T-cell (primary cell): ENCODE measurements at regions not wholly inside any gene's neighbourhood (a gene's known extent, or its start where the extent isn't known, plus 50 kb on each side); places are given as distances from the start of the nearest gene placed in this dataset.

Experiments used
- ATAC-seq, 4 experiments: fragments of 200-7000 bp in 3 of 4; fragments of 150-1000 bp in 1 of 4; cut with Tn5 transposase; replicated peaks in 1 of 4; 1 replicate in 3 of 4; 2 replicates in 1 of 4; pipeline ENCODE4 v1.10.0; 2021; ENCODE audit warnings: moderate library complexity in 3 of 4, mild to moderate bottlenecking in 2 of 4, moderate number of reproducible peaks in 1 of 4
- CTCF ChIA-PET, 2 donors: fragments of 300-600 bp; sonication (Branson Sonifier 250); formaldehyde crosslinking; loops; one replicate each; lab custom pipeline; 2022; ENCODE audit warnings: antibody characterized with exemption in 2 of 2; lab: Charles Lee
- POLR2A ChIA-PET, 2 donors: fragments of 300-600 bp; sonication (Branson Sonifier 250); formaldehyde crosslinking; loops; one replicate each; lab custom pipeline; 2022; ENCODE audit warnings: antibody characterized with exemption in 2 of 2; lab: Charles Lee
- DNase-seq, 35 experiments: peaks; one replicate each; pipeline versions ENCODE4 v3.0.0 to v3.0.0-alpha.2; 2013 to 2023
- H3K27ac ChIP-seq: one replicate; pipeline ENCODE4 v1.5.1; 2013; ENCODE audit warnings: low read length
- H3K27me3 ChIP-seq, 2 experiments: replicated peaks in 1 of 2; 1 replicate in 1 of 2; 2 replicates in 1 of 2; pipeline versions ENCODE4 v1.6.1 to v1.7.0; 2013; ENCODE audit warnings: low read length in 1 of 2, mixed read lengths in 1 of 2; ENCODE audit not compliant: control insufficient read depth in 2 of 2, insufficient read depth in 2 of 2; ENCODE audit errors: extremely low read depth in 1 of 2
- H3K36me3 ChIP-seq, 2 donors: 1 replicate in 1 of 2; 2 replicates in 1 of 2; pipeline versions ENCODE4 v1.6.1 to v1.7.0; 2013; ENCODE audit warnings: low read length in 1 of 2; ENCODE audit not compliant: control insufficient read depth in 2 of 2, insufficient read depth in 1 of 2; ENCODE audit errors: extremely low read depth in 1 of 2
- H3K4me1 ChIP-seq, 2 experiments: 1 replicate in 1 of 2; 2 replicates in 1 of 2; pipeline versions ENCODE4 v1.6.1 to v1.7.0; 2013; ENCODE audit warnings: low read length in 2 of 2, mixed read lengths in 1 of 2; ENCODE audit not compliant: insufficient read depth in 2 of 2, control insufficient read depth in 1 of 2; ENCODE audit errors: extremely low read depth in 1 of 2
- H3K4me3 ChIP-seq, 2 donors: 1 replicate in 1 of 2; 2 replicates in 1 of 2; pipeline versions ENCODE4 v1.5.1 to v1.7.0; 2013; ENCODE audit warnings: mild to moderate bottlenecking in 2 of 2, low read length in 1 of 2, moderate library complexity in 1 of 2; ENCODE audit not compliant: control insufficient read depth in 1 of 2; ENCODE audit errors: extremely low read depth in 1 of 2
- H3K9me3 ChIP-seq: 2 replicates; pipeline ENCODE4 v1.7.0; 2013
- H3K27ac Mint-ChIP-seq, 2 donors: one replicate each; pipeline ENCODE4 v1.8.0; 2020 to 2021; ENCODE audit warnings: mild to moderate bottlenecking in 2 of 2, mixed read lengths in 2 of 2
- H3K27me3 Mint-ChIP-seq, 2 donors: one replicate each; pipeline ENCODE4 v1.8.0; 2021 to 2022; ENCODE audit warnings: mixed read lengths in 2 of 2
- H3K36me3 Mint-ChIP-seq: one replicate; pipeline ENCODE4 v1.8.0; 2021; ENCODE audit warnings: mixed read lengths
- H3K4me1 Mint-ChIP-seq, 3 donors: one replicate each; pipeline ENCODE4 v1.8.0; 2020 to 2022; ENCODE audit warnings: mixed read lengths in 3 of 3, mild to moderate bottlenecking in 1 of 3
- H3K4me3 Mint-ChIP-seq, 3 donors: one replicate each; pipeline ENCODE4 v1.8.0; 2020 to 2022; ENCODE audit warnings: mild to moderate bottlenecking in 3 of 3, mixed read lengths in 3 of 3, moderate library complexity in 3 of 3
- H3K9me3 Mint-ChIP-seq, 3 donors: one replicate each; pipeline ENCODE4 v1.8.0; 2020 to 2022; ENCODE audit warnings: mixed read lengths in 3 of 3
- WGBS: methylation state at CpG from one replicate; pipeline ENCODE4 v1.1.5; 2013; ENCODE audit warnings: missing lambda C conversion rate; ENCODE audit not compliant: insufficient coverage; 5-methylcytosine and 5-hydroxymethylcytosine counted together

- Histone ChIP-seq H3K9me3 (no peaks in the 10 kb centered on the region), H3K4me1 (no peaks in the 10 kb centered on the region), H3K27me3 (no peaks in the 10 kb centered on the region), H3K4me3 (no peak overlapping the region), H3K27ac (no peak overlapping the region), H3K36me3 (no peaks in the 10 kb centered on the region)
- no peaks in the 10 kb centered on the region for H3K36me3 Mint-ChIP-seq
- no peak overlapping the region for H3K4me3 Mint-ChIP-seq
- H3K27ac Mint-ChIP-seq: no peak overlapping the region
- ATAC-seq (no peak), DNase-seq (no peak)
- ChIA-PET CTCF (no interaction called here), POLR2A (no interaction called here)
- WGBS: no CpG with 5 or more reads among the region's 4 CpGs
- H3K27me3 Mint-ChIP-seq: peaks cover 0 to 8% of the 10 kb centered on the region in 2 donors
- H3K4me1 Mint-ChIP-seq: no peaks in the 10 kb centered on the region
- peaks cover 0 to 4% (median 2%) of the 10 kb centered on the region in 3 donors for H3K9me3 Mint-ChIP-seq
Measured at GRCh38 chr6:90997076-90997475, 410.2 kb upstream of the MAP3K7 start.

- WGBS: 65% methylated on average over 2 of the region's 3 CpGs
- no peaks in the 10 kb centered on the region for H3K36me3 ChIP-seq
- no peak overlapping the region for H3K27ac ChIP-seq
- Mint-ChIP-seq H3K4me1 (no peaks in the 10 kb centered on the region), H3K4me3 (no peak overlapping the region), H3K27me3 (peaks cover 0 to 5% of the 10 kb centered on the region in 2 donors), H3K36me3 (no peaks in the 10 kb centered on the region), H3K9me3 (peaks cover 0 to 2% (median 0%) of the 10 kb centered on the region in 3 donors), H3K27ac (no peak overlapping the region)
- no peaks in the 10 kb centered on the region for H3K27me3 ChIP-seq
- ChIA-PET POLR2A (no interaction called here), CTCF (no interaction called here)
- ATAC-seq (no peak), DNase-seq (no peak)
- H3K4me1 ChIP-seq: no peaks in the 10 kb centered on the region
- H3K9me3 ChIP-seq: no peaks in the 10 kb centered on the region
- H3K4me3 ChIP-seq: no peak overlapping the region
Measured at GRCh38 chr6:90993770-90994169, 406.9 kb upstream of the MAP3K7 start.

- ChIA-PET CTCF (no interaction called here), POLR2A (no interaction called here)
- Histone ChIP-seq H3K27ac (no peak overlapping the region), H3K4me1 (no peaks in the 10 kb centered on the region), H3K9me3 (no peaks in the 10 kb centered on the region), H3K4me3 (no peak overlapping the region), H3K36me3 (no peaks in the 10 kb centered on the region), H3K27me3 (no peaks in the 10 kb centered on the region)
- H3K27me3 Mint-ChIP-seq: no peaks in the 10 kb centered on the region
- H3K9me3 Mint-ChIP-seq: no peaks in the 10 kb centered on the region
- no peaks in the 10 kb centered on the region for H3K4me1 Mint-ChIP-seq
- no peak overlapping the region for H3K4me3 Mint-ChIP-seq
- WGBS: no CpG with 5 or more reads among the region's 5 CpGs
- no peak for DNase-seq
- no peak overlapping the region for H3K27ac Mint-ChIP-seq
- no peaks in the 10 kb centered on the region for H3K36me3 Mint-ChIP-seq
- no peak for ATAC-seq
Measured at GRCh38 chr6:90989763-90990162, 402.9 kb upstream of the MAP3K7 start.

GRCh38 chr6:90984066-90984465, 397.2 kb upstream of the MAP3K7 start:
- Histone ChIP-seq H3K27me3 (no peaks in the 10 kb centered on the region), H3K4me1 (no peaks in the 10 kb centered on the region), H3K4me3 (no peak overlapping the region), H3K9me3 (no peaks in the 10 kb centered on the region), H3K27ac (no peak overlapping the region), H3K36me3 (no peaks in the 10 kb centered on the region)
- ATAC-seq: no peak
- Mint-ChIP-seq H3K27me3 (peaks cover 1 to 8% of the 10 kb centered on the region in 2 donors), H3K4me1 (no peaks in the 10 kb centered on the region), H3K4me3 (no peak overlapping the region), H3K9me3 (no peaks in the 10 kb centered on the region), H3K36me3 (no peaks in the 10 kb centered on the region), H3K27ac (no peak overlapping the region)
- CTCF ChIA-PET: no interaction called here
- POLR2A ChIA-PET: no interaction called here
- 71% methylated on average over 1 of the region's 3 CpGs for WGBS
- DNase-seq: no peak

GRCh38 chr6:90983462-90983861, 396.6 kb upstream of the MAP3K7 start:
- Histone ChIP-seq H3K27me3 (no peaks in the 10 kb centered on the region), H3K4me3 (no peak overlapping the region), H3K9me3 (no peaks in the 10 kb centered on the region), H3K4me1 (no peaks in the 10 kb centered on the region), H3K27ac (no peak overlapping the region), H3K36me3 (no peaks in the 10 kb centered on the region)
- no peak overlapping the region for H3K4me3 Mint-ChIP-seq
- DNase-seq (no peak), ATAC-seq (no peak)
- ChIA-PET CTCF (no interaction called here), POLR2A (no interaction called here)
- no peaks in the 10 kb centered on the region for H3K36me3 Mint-ChIP-seq
- WGBS: 62% methylated on average over 3 of the region's 4 CpGs
- no peaks in the 10 kb centered on the region for H3K4me1 Mint-ChIP-seq
- H3K27ac Mint-ChIP-seq: no peak overlapping the region
- H3K9me3 Mint-ChIP-seq: no peaks in the 10 kb centered on the region
- H3K27me3 Mint-ChIP-seq: peaks cover 1 to 8% of the 10 kb centered on the region in 2 donors

- POLR2A ChIA-PET: no interaction called here
- CTCF ChIA-PET: no interaction called here
- ATAC-seq: no peak
Measured at GRCh38 chr6:90982581-90982980, 395.7 kb upstream of the MAP3K7 start.

GRCh38 chr6:90982051-90982450, 395.2 kb upstream of the MAP3K7 start:
- Mint-ChIP-seq H3K36me3 (no peaks in the 10 kb centered on the region), H3K4me3 (no peak overlapping the region), H3K27ac (no peak overlapping the region), H3K4me1 (no peaks in the 10 kb centered on the region), H3K9me3 (no peaks in the 10 kb centered on the region), H3K27me3 (peaks cover 1 to 8% of the 10 kb centered on the region in 2 donors)
- DNase-seq: no peak
- Histone ChIP-seq H3K27me3 (no peaks in the 10 kb centered on the region), H3K4me3 (no peak overlapping the region), H3K27ac (no peak overlapping the region), H3K4me1 (no peaks in the 10 kb centered on the region), H3K9me3 (no peaks in the 10 kb centered on the region), H3K36me3 (no peaks in the 10 kb centered on the region)
- no peak for ATAC-seq
- ChIA-PET CTCF (no interaction called here), POLR2A (no interaction called here)
- 100% methylated on average over 1 of the region's 3 CpGs for WGBS

More at GRCh38 chr6:90982581-90982980, 395.7 kb upstream of the MAP3K7 start:
- no peak for DNase-seq
- Histone ChIP-seq H3K27ac (no peak overlapping the region), H3K9me3 (no peaks in the 10 kb centered on the region), H3K36me3 (no peaks in the 10 kb centered on the region), H3K27me3 (no peaks in the 10 kb centered on the region), H3K4me3 (no peak overlapping the region), H3K4me1 (no peaks in the 10 kb centered on the region)
- Mint-ChIP-seq H3K4me3 (no peak overlapping the region), H3K9me3 (no peaks in the 10 kb centered on the region), H3K27ac (no peak overlapping the region), H3K36me3 (no peaks in the 10 kb centered on the region), H3K27me3 (peaks cover 1 to 8% of the 10 kb centered on the region in 2 donors), H3K4me1 (no peaks in the 10 kb centered on the region)
- 84% methylated on average over 7 of the region's 7 CpGs for WGBS
